Keratinocyte (primary cell): ENCODE measurements at regions not wholly inside any gene's neighbourhood (a gene's known extent, or its start where the extent isn't known, plus 50 kb on each side); places are given as distances from the start of the nearest gene placed in this dataset.

ENCODE experiments used
- EZH2 ChIP-seq: IDR thresholded peaks from one replicate; pipeline ENCODE4 v1.6.1; 2012; ENCODE audit warnings: inconsistent platforms, mild to moderate bottlenecking, low read length, moderate library complexity
- TF ChIP-seq, protein P1 (sequence below), 3 experiments: IDR thresholded peaks in 1 of 3; conservative IDR thresholded peaks in 1 of 3; optimal IDR thresholded peaks in 1 of 3; 2 replicates in 2 of 3; 3 replicates in 1 of 3; pipeline versions ENCODE3 to v1.5.1; 2011; ENCODE audit warnings: low read length in 3 of 3, mild to moderate bottlenecking in 3 of 3, moderate library complexity in 2 of 3, control low read depth in 1 of 3, inconsistent platforms in 1 of 3; ENCODE audit not compliant: insufficient read depth in 2 of 3; ENCODE audit errors: extremely low read depth in 1 of 3

DNA sequence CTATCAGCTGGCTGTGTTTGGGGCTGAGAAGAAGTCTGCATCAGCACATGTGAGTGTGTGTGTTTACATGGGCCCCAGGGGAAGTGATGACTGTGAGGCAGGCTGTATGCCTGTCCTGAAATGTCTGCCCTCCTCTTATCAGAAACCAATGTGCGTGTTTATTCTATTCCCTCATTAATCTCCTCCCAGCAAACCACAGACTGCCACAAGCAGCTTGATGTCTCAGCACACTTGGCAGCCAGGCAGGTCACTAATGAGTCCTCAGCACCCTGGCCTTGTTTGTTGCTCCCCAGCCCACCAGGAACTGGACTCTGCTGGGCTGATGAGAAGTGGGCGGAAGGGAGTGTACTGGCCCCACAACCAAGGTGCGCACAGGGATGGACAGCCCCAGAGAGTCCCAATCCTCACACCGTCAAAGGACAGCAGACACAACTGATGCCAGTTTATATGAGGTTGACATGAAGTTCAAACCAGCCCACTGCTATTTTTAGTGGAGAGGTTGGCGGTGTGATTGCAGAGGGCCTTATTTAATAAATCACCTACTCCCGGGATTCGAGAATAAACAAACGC, 225.8 kb downstream of the ETS1 start:
- TF ChIP-seq EZH2 = no peak
- TF ChIP-seq, protein P1, sequence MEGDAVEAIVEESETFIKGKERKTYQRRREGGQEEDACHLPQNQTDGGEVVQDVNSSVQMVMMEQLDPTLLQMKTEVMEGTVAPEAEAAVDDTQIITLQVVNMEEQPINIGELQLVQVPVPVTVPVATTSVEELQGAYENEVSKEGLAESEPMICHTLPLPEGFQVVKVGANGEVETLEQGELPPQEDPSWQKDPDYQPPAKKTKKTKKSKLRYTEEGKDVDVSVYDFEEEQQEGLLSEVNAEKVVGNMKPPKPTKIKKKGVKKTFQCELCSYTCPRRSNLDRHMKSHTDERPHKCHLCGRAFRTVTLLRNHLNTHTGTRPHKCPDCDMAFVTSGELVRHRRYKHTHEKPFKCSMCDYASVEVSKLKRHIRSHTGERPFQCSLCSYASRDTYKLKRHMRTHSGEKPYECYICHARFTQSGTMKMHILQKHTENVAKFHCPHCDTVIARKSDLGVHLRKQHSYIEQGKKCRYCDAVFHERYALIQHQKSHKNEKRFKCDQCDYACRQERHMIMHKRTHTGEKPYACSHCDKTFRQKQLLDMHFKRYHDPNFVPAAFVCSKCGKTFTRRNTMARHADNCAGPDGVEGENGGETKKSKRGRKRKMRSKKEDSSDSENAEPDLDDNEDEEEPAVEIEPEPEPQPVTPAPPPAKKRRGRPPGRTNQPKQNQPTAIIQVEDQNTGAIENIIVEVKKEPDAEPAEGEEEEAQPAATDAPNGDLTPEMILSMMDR (optimal IDR thresholded peaks at IDR 0.05 in 1 of 3, IDR thresholded peaks at IDR 0.05 in 1 of 3, conservative IDR thresholded peaks at IDR 0.05 in 1 of 3; ENCODE audit: extremely low read depth in 1 of 3, insufficient read depth in 2 of 3, low read length in 3 of 3) = no peak
